Activated naive CD8-positive, alpha-beta T cell (primary cell): ENCODE measurements at regions not wholly inside any gene's neighbourhood (a gene's known extent, or its start where the extent isn't known, plus 50 kb on each side); places are given as distances from the start of the nearest gene placed in this dataset.

Experiments used
- H3K27ac Mint-ChIP-seq: one replicate; pipeline ENCODE4 v1.8.0; 2021; ENCODE audit warnings: mixed read lengths
- H3K27me3 Mint-ChIP-seq: one replicate; pipeline ENCODE4 v1.8.0; 2021; ENCODE audit warnings: mixed read lengths
- H3K36me3 Mint-ChIP-seq: one replicate; pipeline ENCODE4 v1.8.0; 2021; ENCODE audit warnings: mixed read lengths
- H3K4me1 Mint-ChIP-seq: one replicate; pipeline ENCODE4 v1.8.0; 2021; ENCODE audit warnings: low read depth, mixed read lengths
- H3K4me3 Mint-ChIP-seq: one replicate; pipeline ENCODE4 v1.8.0; 2021; ENCODE audit warnings: mild to moderate bottlenecking, mixed read lengths
- H3K9me3 Mint-ChIP-seq: one replicate; pipeline ENCODE4 v1.8.0; 2021; ENCODE audit warnings: low read depth, mixed read lengths

DNA sequence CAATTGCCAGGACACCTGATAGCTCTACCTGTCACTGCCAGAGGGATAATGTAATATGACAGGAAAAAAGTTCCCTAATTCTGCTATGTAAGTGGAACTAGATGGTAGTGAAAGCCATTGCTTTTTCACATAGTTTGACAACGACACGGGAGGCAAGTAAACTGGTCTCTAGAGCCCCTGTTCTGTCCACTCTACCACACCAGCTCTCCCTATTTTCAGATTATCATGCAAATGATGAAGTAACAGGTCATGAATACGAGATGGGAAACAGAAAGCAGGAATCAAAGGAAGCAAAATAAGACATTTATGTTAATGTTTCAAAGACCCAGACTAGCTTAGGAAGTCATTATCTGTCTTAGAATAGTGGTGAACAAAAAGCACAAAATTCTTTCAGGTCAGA lies 56.2 kb downstream of the TAF11L14 start:
- Mint-ChIP-seq H3K27me3 (no peaks in the 10 kb centered on the region), H3K27ac (no peak overlapping the region), H3K9me3 (peaks cover 18% of the 10 kb centered on the region), H3K4me1 (no peaks in the 10 kb centered on the region), H3K4me3 (no peak overlapping the region), H3K36me3 (no peaks in the 10 kb centered on the region)

DNA sequence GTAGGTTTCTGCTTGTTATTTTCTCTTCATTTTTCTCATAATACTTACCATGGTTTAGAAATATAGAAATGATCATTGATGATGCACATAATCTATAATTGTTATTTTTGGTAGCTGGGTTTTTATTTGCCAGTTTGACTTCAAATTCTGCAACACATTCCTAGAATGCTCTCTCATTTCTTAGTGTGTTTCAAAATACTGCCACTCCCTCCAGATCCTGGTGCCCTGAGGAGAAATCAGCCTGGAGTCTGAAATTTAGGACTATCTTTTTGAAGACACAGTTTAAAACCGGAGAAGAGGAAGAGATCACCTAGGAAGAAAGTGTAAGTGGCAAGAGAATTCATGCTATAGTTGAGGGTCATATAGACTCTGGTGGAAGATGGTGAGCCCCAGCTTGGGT lies 57.5 kb downstream of the TAF11L14 start:
- no peak overlapping the region for H3K4me3 Mint-ChIP-seq

DNA sequence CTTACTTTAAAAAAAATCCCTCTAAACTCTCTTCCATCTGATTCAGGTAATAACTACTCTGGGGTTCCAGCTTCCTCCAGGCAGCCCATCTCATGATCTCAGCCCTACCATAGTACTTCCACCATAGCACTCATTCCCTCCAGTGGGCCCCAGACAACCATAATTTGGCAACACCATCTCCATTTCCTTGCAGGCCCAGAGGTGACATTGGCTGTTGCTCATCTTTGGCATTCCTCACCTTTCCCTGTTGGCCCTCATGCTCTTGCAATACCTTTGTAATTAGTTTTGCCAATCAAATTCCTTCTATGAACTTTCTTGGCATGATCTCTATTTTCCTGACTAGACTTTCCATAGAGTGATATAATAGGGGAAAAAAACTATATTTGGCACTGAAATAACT lies 60.1 kb downstream of the TAF11L14 start:
- Mint-ChIP-seq H3K9me3 (peaks cover 18% of the 10 kb centered on the region), H3K27ac (no peak overlapping the region), H3K36me3 (no peaks in the 10 kb centered on the region), H3K4me3 (no peak overlapping the region), H3K4me1 (no peaks in the 10 kb centered on the region), H3K27me3 (no peaks in the 10 kb centered on the region)

More for the DNA sequence above, 57.5 kb downstream of the TAF11L14 start:
- no peaks in the 10 kb centered on the region for H3K4me1 Mint-ChIP-seq
- no peak overlapping the region for H3K27ac Mint-ChIP-seq
- peaks cover 18% of the 10 kb centered on the region for H3K9me3 Mint-ChIP-seq
- H3K27me3 Mint-ChIP-seq: no peaks in the 10 kb centered on the region
- H3K36me3 Mint-ChIP-seq: no peaks in the 10 kb centered on the region

DNA sequence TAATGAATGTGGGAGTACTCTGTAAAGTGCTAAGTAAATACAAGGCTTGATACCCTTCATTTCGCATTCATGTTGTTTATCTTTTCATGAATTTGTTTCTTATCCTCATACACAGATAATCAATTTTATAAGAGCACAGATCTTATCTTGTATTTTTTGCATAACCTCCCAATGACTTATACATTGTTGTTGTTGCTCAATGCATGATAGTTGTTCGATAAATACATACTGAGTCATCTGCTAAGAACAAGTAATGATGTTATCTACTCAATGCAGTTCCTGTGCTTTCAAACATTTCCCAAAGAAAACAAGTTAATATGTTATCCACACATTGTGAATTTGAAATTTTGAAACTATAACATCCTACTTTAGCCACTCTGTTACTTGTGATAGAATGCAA lies 60.7 kb downstream of the TAF11L14 start:
- no peaks in the 10 kb centered on the region for H3K4me1 Mint-ChIP-seq
- no peaks in the 10 kb centered on the region for H3K27me3 Mint-ChIP-seq
- H3K4me3 Mint-ChIP-seq: no peak overlapping the region
- H3K9me3 Mint-ChIP-seq: peaks cover 18% of the 10 kb centered on the region
- no peak overlapping the region for H3K27ac Mint-ChIP-seq
- no peaks in the 10 kb centered on the region for H3K36me3 Mint-ChIP-seq

DNA sequence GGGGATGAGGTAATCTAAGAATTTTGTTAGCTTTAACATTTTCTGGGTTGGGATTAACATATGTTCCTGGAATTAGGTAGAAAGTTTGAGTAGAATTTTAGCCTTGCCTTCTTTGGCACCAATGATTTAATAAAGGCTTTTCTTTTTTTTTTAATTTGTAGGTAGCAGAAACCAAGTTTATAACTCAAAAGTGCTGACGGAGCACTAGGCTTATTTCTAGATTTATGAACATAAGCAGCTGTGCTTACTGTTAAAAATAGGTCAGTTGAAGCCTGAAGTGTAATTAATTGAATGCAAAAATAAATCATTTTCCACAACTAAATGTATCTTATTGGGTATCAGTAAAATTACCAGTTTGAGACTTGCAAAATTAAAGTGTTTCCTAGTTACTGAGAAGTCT lies 62.4 kb downstream of the TAF11L14 start:
- no peak overlapping the region for H3K27ac Mint-ChIP-seq
- no peaks in the 10 kb centered on the region for H3K27me3 Mint-ChIP-seq
- no peaks in the 10 kb centered on the region for H3K36me3 Mint-ChIP-seq
- H3K4me1 Mint-ChIP-seq: no peaks in the 10 kb centered on the region
- peaks cover 10% of the 10 kb centered on the region for H3K9me3 Mint-ChIP-seq
- H3K4me3 Mint-ChIP-seq: no peak overlapping the region

DNA sequence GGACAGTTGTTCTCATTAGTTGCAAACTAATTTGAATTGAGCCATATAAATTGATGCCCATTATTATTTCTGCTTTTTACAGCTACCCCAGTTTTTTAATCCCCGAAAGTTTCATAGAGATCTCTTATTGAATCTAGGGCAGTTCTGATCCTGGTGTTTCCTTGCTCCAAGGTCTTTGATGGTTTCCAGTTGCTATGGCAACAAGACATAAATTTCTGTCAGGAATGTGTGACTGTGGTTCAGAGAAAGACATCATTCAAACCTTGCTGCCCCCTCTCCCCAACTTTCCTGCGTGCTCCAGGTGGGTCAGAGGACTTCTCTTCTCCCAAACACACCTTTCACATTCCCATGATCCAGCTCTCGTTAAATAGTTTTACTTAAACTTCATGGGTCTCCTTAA lies 63.4 kb downstream of the TAF11L14 start:
- no peak overlapping the region for H3K27ac Mint-ChIP-seq
- H3K4me1 Mint-ChIP-seq: no peaks in the 10 kb centered on the region
- H3K36me3 Mint-ChIP-seq: no peaks in the 10 kb centered on the region
- no peaks in the 10 kb centered on the region for H3K27me3 Mint-ChIP-seq
- peaks cover 5% of the 10 kb centered on the region for H3K9me3 Mint-ChIP-seq
- no peak overlapping the region for H3K4me3 Mint-ChIP-seq

DNA sequence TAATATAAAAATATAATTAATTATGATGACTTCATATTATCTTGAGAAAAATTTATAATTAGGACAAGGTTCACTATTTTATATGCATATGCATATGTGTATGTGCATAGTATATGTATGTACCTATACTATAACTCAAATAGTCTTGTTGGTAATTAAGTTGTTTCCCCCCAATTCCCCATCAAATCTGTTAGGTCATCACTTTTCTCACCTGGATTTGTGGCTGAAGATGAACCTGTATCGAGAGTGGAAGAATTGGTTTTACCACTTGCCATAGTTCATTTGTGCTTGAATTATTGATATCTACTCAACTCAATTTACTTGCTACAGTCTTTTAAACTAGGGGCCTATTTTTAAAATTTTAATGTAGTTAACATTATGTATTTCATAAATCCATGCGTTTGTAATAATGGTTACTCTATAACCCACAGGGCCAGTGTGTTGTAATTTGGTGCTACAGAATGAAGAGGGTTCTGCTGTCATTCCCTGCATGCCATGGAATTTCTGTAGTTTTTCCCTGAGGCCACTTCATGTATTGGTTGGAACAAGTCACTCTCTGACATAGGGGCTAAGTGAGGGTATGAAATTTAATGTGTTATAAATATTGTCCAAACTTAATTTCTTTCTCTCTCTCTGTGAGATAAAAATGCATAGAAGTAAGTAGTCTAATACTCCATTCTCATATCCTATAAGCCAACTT lies 74.9 kb downstream of the TAF11L14 start:
- H3K27me3 Mint-ChIP-seq: no peaks in the 10 kb centered on the region
- H3K9me3 Mint-ChIP-seq: peaks cover 4% of the 10 kb centered on the region
- H3K27ac Mint-ChIP-seq: no peak overlapping the region
- H3K36me3 Mint-ChIP-seq: no peaks in the 10 kb centered on the region
- H3K4me3 Mint-ChIP-seq: no peak overlapping the region
- no peaks in the 10 kb centered on the region for H3K4me1 Mint-ChIP-seq

DNA sequence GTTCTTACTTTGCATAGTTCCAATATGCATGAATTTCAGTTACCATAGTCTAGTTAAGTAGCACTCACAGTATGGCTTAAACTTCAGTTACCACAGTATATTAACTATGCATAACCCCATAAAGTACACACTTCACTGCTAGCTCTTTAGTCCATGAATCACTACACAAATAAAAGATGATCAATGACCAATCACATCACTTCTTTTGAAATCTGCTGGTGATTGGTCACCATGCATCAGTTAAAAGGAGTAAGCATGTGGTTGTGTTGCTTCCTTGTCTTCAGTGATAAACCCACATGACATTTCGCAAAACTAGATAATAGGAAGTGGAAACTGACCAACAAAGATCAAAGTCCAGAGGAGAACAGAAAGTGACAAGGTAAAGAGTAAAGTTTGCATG lies 79.0 kb downstream of the TAF11L14 start:
- Mint-ChIP-seq H3K36me3 (no peaks in the 10 kb centered on the region), H3K27me3 (no peaks in the 10 kb centered on the region), H3K4me3 (no peak overlapping the region), H3K4me1 (no peaks in the 10 kb centered on the region), H3K9me3 (peaks cover 7% of the 10 kb centered on the region), H3K27ac (no peak overlapping the region)

DNA sequence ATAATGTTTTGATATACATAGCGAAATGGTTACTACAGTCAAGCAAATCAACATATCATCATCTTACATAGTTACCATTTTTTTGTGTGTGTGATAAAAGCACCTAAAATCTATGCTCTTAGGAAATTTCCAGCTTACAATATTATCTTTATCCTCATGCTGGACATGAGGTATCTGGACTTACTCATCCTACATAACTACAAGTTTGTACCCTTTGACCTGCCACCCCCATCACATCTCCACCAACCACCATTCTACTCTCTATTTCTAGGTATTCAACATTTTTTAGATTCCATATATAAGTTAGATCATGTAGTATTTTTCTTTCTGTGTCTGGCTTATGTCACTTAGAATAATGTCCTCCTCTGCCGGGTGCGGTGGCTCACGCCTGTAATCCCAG lies 79.9 kb downstream of the TAF11L14 start:
- Mint-ChIP-seq H3K4me3 (no peak overlapping the region), H3K4me1 (no peaks in the 10 kb centered on the region), H3K27ac (no peak overlapping the region), H3K36me3 (no peaks in the 10 kb centered on the region), H3K27me3 (no peaks in the 10 kb centered on the region), H3K9me3 (peaks cover 7% of the 10 kb centered on the region)

DNA sequence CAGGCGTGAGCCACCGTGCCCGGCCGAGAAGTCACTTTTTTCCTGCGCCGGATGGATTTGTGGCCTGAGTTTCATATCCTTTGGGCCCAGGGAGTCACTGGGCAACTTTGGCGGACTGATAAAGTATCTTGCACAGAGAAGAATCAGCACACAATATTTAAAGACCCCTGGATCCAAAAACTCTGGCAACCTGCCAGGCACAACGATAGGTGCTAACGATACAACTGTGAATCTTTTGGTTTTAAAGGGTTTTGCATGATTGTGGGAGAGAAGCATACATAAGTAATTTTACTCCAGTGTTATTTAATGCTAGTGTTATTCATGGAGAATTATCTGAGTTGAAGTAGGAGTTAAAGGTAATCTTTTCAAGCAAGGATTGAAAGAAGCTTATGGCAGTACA lies 85.3 kb downstream of the TAF11L14 start:
- Mint-ChIP-seq H3K9me3 (peaks cover 7% of the 10 kb centered on the region), H3K27me3 (no peaks in the 10 kb centered on the region), H3K36me3 (no peaks in the 10 kb centered on the region), H3K4me3 (no peak overlapping the region), H3K27ac (no peak overlapping the region), H3K4me1 (no peaks in the 10 kb centered on the region)

DNA sequence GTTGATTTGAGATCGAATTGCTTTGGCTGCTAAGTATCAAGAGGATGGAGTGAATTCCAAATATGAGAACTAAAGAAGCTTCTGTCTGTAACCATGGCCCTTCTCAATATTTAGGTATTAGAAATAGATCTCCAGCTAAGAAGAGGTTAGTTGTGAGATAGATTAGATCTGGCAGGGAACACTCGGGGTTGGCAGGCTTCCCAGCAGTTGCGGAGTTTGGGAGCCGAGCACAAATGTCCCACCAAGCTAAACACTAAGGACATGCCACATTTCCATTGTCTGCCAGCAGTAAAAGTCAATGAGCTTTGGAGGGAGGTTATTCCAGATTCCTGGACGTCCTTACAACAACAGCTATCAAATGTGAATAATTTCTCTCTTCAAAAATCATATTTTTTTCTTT lies 85.8 kb downstream of the TAF11L14 start:
- Mint-ChIP-seq H3K9me3 (peaks cover 7% of the 10 kb centered on the region), H3K27me3 (no peaks in the 10 kb centered on the region), H3K4me1 (no peaks in the 10 kb centered on the region), H3K27ac (no peak overlapping the region), H3K36me3 (no peaks in the 10 kb centered on the region), H3K4me3 (no peak overlapping the region)

DNA sequence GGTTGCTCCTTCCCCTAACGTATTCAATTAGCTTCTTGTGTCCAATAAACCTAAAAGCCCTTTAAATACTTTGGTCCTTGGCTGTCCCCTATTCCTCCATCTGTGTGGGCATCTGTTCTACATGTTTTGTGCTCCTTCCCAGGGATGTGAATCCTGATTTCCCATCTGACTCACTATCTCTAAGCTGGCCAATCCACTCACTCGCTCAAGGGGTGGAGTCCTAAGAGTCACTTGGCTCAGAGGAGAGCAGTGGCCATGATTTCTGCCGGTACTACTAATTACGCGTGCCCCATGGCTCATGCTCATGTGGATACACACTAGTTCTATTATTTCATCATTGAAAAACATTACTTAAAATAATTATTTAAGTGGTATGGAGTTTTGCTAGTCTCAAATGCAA lies 89.6 kb downstream of the TAF11L14 start:
- H3K9me3 Mint-ChIP-seq: peaks cover 7% of the 10 kb centered on the region
- H3K4me1 Mint-ChIP-seq: no peaks in the 10 kb centered on the region
- H3K27ac Mint-ChIP-seq: no peak overlapping the region
- no peak overlapping the region for H3K4me3 Mint-ChIP-seq
- H3K27me3 Mint-ChIP-seq: no peaks in the 10 kb centered on the region
- H3K36me3 Mint-ChIP-seq: no peaks in the 10 kb centered on the region

DNA sequence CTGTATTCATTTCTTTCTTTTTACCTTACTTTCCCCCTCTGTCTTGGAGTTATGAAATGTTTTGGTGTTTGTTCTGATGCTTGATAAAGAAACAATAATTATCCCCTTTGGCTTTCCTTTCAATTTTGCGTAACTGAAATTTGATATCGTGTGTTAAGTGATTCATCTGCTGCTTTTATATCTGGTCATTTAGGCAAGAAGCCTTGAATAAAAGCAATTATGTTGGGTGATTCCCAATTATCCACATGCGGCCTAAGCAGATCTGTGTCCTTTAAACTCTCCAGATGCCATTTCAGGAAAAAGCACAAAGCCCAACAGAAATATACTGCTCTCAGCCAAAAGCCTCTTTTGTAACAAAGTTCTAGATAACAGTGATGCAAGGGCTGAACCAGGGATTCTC lies 92.8 kb downstream of the TAF11L14 start:
- Mint-ChIP-seq H3K4me1 (no peaks in the 10 kb centered on the region), H3K27ac (no peak overlapping the region), H3K27me3 (no peaks in the 10 kb centered on the region), H3K4me3 (no peak overlapping the region), H3K9me3 (peaks cover 16% of the 10 kb centered on the region), H3K36me3 (no peaks in the 10 kb centered on the region)

DNA sequence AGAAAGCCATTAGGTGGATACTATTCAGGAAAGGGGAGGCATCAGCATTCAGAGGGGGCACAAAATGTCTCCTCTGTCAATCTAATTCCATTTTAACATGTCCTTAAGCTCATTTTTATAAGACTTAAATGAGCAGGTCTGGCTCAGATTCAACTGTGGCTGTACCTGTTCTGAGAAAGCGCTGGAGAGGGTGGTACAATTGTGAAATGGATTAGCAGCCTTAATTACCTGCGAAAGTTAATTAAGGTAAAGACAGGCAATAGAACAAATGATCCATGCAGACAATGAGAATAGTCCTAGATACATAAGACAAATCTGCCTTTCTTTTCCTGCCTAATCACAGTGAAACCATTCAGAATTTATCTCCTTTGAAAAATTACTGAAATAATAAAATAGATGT lies 96.2 kb downstream of the TAF11L14 start:
- H3K4me3 Mint-ChIP-seq: no peak overlapping the region
- H3K27ac Mint-ChIP-seq: no peak overlapping the region
- H3K27me3 Mint-ChIP-seq: no peaks in the 10 kb centered on the region
- H3K36me3 Mint-ChIP-seq: no peaks in the 10 kb centered on the region
- no peaks in the 10 kb centered on the region for H3K4me1 Mint-ChIP-seq
- H3K9me3 Mint-ChIP-seq: peaks cover 16% of the 10 kb centered on the region

DNA sequence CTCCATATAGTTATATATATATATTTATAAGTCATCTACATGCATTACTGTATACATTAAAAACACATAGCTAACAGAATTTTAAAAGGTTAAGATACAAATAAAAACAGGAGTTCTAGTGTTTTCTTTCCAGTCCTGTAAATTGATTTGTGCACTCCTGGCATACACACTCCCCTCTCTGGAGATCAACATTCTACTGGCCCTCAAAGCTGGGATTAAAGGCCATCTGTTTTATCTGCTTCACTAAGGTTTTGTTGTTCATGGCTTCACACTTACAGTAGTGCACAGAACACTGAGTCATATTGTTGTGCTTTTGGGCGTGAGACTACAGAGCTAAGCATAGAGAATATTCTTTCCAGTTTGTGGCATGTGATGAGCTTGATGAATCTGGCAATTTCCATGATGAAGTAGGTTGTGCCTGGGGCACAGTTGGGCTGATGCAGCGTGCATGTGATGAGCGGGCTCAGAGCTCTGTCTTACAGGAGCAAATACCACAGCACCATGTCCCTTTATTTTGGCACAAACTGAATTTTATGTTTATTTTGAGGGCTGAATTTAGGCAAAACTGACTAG lies 98.2 kb downstream of the TAF11L14 start:
- Mint-ChIP-seq H3K36me3 (no peaks in the 10 kb centered on the region), H3K27ac (no peak overlapping the region), H3K4me3 (no peak overlapping the region)

DNA sequence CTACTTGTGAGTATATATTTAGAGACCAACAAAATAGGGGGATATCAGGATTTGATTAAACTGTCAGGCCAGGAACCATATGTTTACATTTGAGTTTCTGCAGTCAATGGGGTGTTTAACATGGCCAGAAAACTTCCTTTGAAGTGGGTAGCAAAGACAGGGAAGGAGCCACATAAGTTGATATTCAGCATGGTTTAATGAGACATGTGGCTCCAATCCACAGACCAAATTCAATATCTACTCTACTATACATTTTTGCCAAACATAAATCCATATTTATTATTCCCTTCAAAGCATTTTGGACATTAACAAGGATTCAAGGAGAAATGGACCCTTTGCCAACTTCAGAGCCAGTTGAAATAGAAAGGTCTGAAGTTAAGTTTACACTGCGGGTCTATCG lies 99.8 kb downstream of the TAF11L14 start:
- Mint-ChIP-seq H3K9me3 (peaks cover 20% of the 10 kb centered on the region), H3K4me3 (no peak overlapping the region), H3K27ac (no peak overlapping the region), H3K36me3 (no peaks in the 10 kb centered on the region), H3K27me3 (no peaks in the 10 kb centered on the region), H3K4me1 (no peaks in the 10 kb centered on the region)

More for the DNA sequence above, 98.2 kb downstream of the TAF11L14 start:
- H3K27me3 Mint-ChIP-seq: no peaks in the 10 kb centered on the region
- H3K4me1 Mint-ChIP-seq: no peaks in the 10 kb centered on the region
- peaks cover 18% of the 10 kb centered on the region for H3K9me3 Mint-ChIP-seq
